ENCODE measurements at regions not wholly inside any gene's neighbourhood (a gene's known extent, or its start where the extent isn't known, plus 50 kb on each side); places are given as distances from the start of the nearest gene placed in this dataset.

GRCh38 chr2:129112181-129112580 is 793.5 kb upstream of the HS6ST1 start:
- no peaks in the 10 kb centered on the region for H3K27me3 Mint-ChIP-seq
- H3K9me3 Mint-ChIP-seq, result no peaks in the 10 kb centered on the region
- no peak overlapping the region for H3K27ac Mint-ChIP-seq
- no peak for DNase-seq
- H3K4me3 Mint-ChIP-seq, result no peak overlapping the region
- no peaks in the 10 kb centered on the region for H3K4me1 Mint-ChIP-seq (ENCODE audit: low read depth)
- no peaks in the 10 kb centered on the region for H3K36me3 Mint-ChIP-seq (ENCODE audit: low read depth)

- no peaks in the 10 kb centered on the region for H3K36me3 Mint-ChIP-seq (ENCODE audit: low read depth)
- no peak overlapping the region for H3K27ac Mint-ChIP-seq
- no peaks in the 10 kb centered on the region for H3K9me3 Mint-ChIP-seq
- H3K27me3 Mint-ChIP-seq, result no peaks in the 10 kb centered on the region
- DNase-seq, result no peak
- H3K4me3 Mint-ChIP-seq, result no peak overlapping the region
- no peaks in the 10 kb centered on the region for H3K4me1 Mint-ChIP-seq (ENCODE audit: low read depth)
These were observed 795.1 kb upstream of the HS6ST1 start for GRCh38 chr2:129113776-129114175.

GRCh38 chr2:129117434-129117833 is 798.8 kb upstream of the HS6ST1 start:
- no peak for DNase-seq
- Mint-ChIP-seq H3K27me3 (no peaks in the 10 kb centered on the region), H3K4me3 (no peak overlapping the region), H3K9me3 (peaks cover 12% of the 10 kb centered on the region), H3K4me1 (ENCODE audit: low read depth) (no peaks in the 10 kb centered on the region), H3K27ac (no peak overlapping the region), H3K36me3 (ENCODE audit: low read depth) (no peaks in the 10 kb centered on the region)

DNA sequence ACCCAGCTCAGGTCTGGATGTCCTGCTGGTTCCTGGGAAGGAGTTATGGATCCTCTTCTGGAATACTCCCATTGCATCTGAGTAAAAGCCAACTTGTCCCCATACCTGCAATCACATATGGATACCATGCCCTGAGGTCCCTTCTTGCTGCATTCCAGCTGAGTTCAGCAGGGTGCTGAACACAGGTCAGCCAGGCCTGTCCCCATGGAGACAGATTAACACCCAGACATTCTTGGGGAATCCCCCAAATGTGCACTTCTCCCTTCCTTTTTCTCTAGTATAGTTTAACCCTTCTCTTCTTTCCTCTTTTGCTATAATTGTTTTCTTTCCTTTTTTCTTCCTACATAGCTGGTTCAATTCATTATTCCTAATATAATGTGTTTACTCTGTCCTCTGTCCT is 799.6 kb upstream of the HS6ST1 start:
- Mint-ChIP-seq H3K36me3 (ENCODE audit: low read depth) (no peaks in the 10 kb centered on the region), H3K4me3 (no peak overlapping the region), H3K27ac (no peak overlapping the region), H3K4me1 (ENCODE audit: low read depth) (no peaks in the 10 kb centered on the region), H3K9me3 (peaks cover 12% of the 10 kb centered on the region), H3K27me3 (no peaks in the 10 kb centered on the region)
- no peak for DNase-seq

- Mint-ChIP-seq H3K36me3 (ENCODE audit: low read depth) (no peaks in the 10 kb centered on the region), H3K4me3 (no peak overlapping the region), H3K27me3 (peaks cover 2% of the 10 kb centered on the region), H3K4me1 (ENCODE audit: low read depth) (no peaks in the 10 kb centered on the region), H3K27ac (no peak overlapping the region), H3K9me3 (peaks cover 2% of the 10 kb centered on the region)
- no peak for DNase-seq
These were observed 810.4 kb upstream of the HS6ST1 start for GRCh38 chr2:129129087-129129486.

DNA sequence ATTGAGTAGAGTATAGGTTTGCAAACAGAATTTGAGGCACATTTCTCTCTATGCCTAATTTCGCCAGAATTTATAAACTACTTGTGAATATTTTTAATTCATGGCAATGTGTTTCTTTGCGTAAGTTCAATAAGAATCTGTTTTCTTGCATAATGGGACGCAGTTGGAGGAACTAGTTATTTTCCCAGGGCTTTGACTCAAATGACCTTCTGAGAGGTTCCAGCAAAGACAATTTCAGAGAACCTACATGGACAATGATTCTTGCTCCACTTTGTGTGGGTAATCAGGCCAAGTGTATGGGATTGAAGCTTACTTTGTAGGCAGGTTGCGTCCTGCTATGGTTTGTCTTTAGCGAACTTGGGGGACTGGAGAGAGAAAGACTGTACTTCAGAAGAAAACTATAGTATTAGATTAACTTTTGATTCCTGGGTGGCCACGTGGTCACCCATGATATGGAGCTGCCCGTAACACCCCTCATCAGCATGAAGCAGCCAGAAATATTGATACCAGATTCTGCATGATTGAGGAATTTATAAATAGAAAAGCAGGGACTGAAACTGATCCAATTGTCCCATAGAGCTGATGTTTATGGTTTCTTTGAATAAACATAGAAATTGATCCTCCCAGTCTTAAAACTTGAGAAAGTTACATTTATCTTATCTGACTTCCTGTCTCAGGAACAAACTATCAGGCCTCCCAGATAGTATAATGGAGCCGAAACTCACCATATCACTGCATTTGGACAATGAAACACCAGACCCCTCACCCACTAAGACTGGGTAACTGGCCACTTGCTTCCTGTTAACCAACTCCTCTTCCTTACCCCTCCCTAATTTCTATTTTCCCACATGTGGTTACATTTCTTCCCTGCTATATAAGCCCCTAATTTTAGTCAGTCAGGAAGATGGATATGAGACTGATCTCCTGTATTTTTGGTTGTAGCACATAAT is 815.3 kb upstream of the HS6ST1 start:
- DNase-seq, result no peak
- no peak overlapping the region for H3K27ac Mint-ChIP-seq
- no peaks in the 10 kb centered on the region for H3K36me3 Mint-ChIP-seq (ENCODE audit: low read depth)
- H3K27me3 Mint-ChIP-seq, result no peaks in the 10 kb centered on the region
- H3K4me1 Mint-ChIP-seq (ENCODE audit: low read depth), result no peaks in the 10 kb centered on the region
- no peaks in the 10 kb centered on the region for H3K9me3 Mint-ChIP-seq
- no peak overlapping the region for H3K4me3 Mint-ChIP-seq

DNA sequence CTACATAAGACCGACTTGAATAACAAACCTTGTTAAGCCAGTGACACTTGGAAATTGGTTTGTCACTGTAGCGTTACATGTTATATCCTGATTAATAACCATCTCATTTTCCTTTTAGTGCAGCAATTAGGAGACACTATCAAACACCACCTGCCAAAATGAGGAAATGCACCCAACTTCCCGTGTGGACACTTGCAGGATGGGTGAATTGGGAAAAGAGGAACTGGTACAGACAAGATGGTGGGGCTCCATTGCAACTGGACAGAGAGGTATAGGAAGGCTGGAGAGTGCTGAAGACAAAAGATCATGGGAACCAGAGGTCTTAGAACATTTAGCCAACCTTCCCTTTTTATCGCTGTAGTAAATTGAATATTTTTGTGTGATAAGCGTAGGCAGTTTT is 816.3 kb upstream of the HS6ST1 start:
- Mint-ChIP-seq H3K27ac (no peak overlapping the region), H3K27me3 (no peaks in the 10 kb centered on the region), H3K9me3 (no peaks in the 10 kb centered on the region)

GRCh38 chr2:129139380-129139779 is 820.7 kb upstream of the HS6ST1 start:
- no peaks in the 10 kb centered on the region for H3K9me3 Mint-ChIP-seq
- no peaks in the 10 kb centered on the region for H3K4me1 Mint-ChIP-seq (ENCODE audit: low read depth)
- no peak overlapping the region for H3K27ac Mint-ChIP-seq
- H3K27me3 Mint-ChIP-seq, result peaks cover 3% of the 10 kb centered on the region
- H3K36me3 Mint-ChIP-seq (ENCODE audit: low read depth), result no peaks in the 10 kb centered on the region
- no peak overlapping the region for H3K4me3 Mint-ChIP-seq
- DNase-seq, result no peak

More for the DNA sequence above, 816.3 kb upstream of the HS6ST1 start:
- H3K36me3 Mint-ChIP-seq (ENCODE audit: low read depth), result no peaks in the 10 kb centered on the region
- no peak overlapping the region for H3K4me3 Mint-ChIP-seq
- DNase-seq, result no peak
- no peaks in the 10 kb centered on the region for H3K4me1 Mint-ChIP-seq (ENCODE audit: low read depth)

GRCh38 chr2:129142465-129142864 is 823.8 kb upstream of the HS6ST1 start:
- no peaks in the 10 kb centered on the region for H3K9me3 Mint-ChIP-seq
- no peak overlapping the region for H3K4me3 Mint-ChIP-seq
- DNase-seq, result no peak
- no peaks in the 10 kb centered on the region for H3K4me1 Mint-ChIP-seq (ENCODE audit: low read depth)
- H3K36me3 Mint-ChIP-seq (ENCODE audit: low read depth), result no peaks in the 10 kb centered on the region
- H3K27me3 Mint-ChIP-seq, result peaks cover 3% of the 10 kb centered on the region
- H3K27ac Mint-ChIP-seq, result no peak overlapping the region

DNA sequence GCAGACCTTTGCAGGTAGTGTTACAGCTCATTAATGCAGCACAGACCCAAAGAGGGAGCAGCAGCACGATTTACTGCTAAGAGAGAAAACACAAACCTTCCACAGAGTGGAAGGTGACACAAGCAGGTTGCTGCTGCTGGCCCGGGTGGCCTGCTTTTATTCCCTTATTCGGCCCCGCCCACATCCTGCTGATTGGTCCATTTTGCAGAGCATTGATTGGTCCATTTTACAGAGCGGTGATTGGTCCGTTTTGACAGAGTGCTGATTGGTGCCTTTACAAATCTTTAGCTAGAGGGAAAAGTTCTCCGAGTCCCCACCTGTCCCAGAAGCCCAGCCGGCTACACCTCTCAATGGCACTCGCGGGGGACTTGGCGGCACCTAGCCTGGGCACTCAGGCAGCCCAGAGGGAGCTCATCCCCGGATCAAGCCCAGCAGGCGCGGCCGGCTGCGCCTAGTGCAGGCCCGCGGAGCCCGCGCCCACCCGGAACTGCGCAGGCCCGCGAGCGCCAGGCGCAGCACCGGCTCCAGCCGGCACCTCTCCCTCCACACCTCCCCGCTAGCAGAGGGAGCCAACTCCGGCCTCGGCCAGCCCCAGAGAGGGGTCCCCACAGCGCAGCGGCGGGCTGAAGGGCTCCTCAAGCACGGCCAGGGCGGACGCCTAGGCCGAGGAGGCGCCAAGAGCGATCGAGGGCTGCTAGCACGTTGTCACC is 825.6 kb upstream of the HS6ST1 start:
- no peak for DNase-seq
- peaks cover 2% of the 10 kb centered on the region for H3K9me3 Mint-ChIP-seq
- H3K36me3 Mint-ChIP-seq (ENCODE audit: low read depth), result no peaks in the 10 kb centered on the region
- H3K4me1 Mint-ChIP-seq (ENCODE audit: low read depth), result no peaks in the 10 kb centered on the region
- no peak overlapping the region for H3K4me3 Mint-ChIP-seq
- peaks cover 3% of the 10 kb centered on the region for H3K27me3 Mint-ChIP-seq
- no peak overlapping the region for H3K27ac Mint-ChIP-seq

DNA sequence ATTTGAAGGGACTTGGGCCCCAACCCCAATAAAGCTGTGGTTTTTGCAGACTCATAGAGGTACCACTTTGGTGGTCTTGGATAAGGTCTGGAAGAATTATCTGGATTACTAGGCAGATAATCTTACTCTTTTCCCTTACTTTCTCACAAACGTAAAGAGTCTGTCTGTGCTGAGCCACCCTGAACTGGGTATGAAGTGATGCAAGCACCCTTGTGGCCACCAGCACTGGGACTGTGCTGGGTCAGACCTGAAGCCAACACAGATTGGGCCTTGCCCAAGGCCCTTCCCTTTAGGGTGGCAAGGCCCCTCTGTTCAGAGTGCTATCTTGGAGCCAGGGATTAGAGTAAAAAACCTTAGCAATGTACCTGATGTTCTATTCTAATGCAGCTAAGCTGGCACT is 827.0 kb upstream of the RAB6C start:
- no peak for DNase-seq
- H3K36me3 Mint-ChIP-seq (ENCODE audit: low read depth), result no peaks in the 10 kb centered on the region
- H3K4me1 Mint-ChIP-seq (ENCODE audit: low read depth), result no peaks in the 10 kb centered on the region
- H3K4me3 Mint-ChIP-seq, result no peak overlapping the region
- H3K9me3 Mint-ChIP-seq, result peaks cover 2% of the 10 kb centered on the region
- H3K27ac Mint-ChIP-seq, result no peak overlapping the region
- no peaks in the 10 kb centered on the region for H3K27me3 Mint-ChIP-seq

DNA sequence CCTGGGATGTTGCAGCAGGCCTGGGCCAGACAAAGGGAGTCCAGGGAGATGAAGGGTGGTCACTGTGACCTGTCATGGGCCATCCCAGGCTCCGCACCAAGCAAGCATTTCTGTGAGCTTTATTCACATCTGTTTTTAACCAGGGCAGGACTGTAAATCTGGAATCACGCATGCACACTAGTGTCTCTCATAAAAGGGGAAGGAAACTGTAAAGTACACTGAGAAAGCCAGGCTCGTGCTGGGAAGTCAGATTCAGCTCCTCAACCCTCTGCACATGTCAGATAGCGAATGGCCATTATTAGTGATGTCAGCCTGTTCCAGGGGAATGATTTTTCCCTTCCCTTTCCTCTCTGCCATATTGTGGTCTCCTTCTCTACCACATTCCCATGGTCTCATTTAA is 818.6 kb upstream of the RAB6C start:
- no peaks in the 10 kb centered on the region for H3K9me3 Mint-ChIP-seq
- no peaks in the 10 kb centered on the region for H3K4me1 Mint-ChIP-seq (ENCODE audit: low read depth)
- H3K36me3 Mint-ChIP-seq (ENCODE audit: low read depth), result no peaks in the 10 kb centered on the region
- DNase-seq, result no peak
- H3K4me3 Mint-ChIP-seq, result no peak overlapping the region
- H3K27me3 Mint-ChIP-seq, result no peaks in the 10 kb centered on the region
- no peak overlapping the region for H3K27ac Mint-ChIP-seq

- Mint-ChIP-seq H3K9me3 (no peaks in the 10 kb centered on the region), H3K36me3 (ENCODE audit: low read depth) (no peaks in the 10 kb centered on the region)
These were observed 815.1 kb upstream of the RAB6C start for GRCh38 chr2:129164220-129164949.

GRCh38 chr2:129165006-129165405 is 814.5 kb upstream of the RAB6C start:
- Mint-ChIP-seq H3K9me3 (no peaks in the 10 kb centered on the region), H3K4me1 (ENCODE audit: low read depth) (no peaks in the 10 kb centered on the region), H3K27me3 (peaks cover 3% of the 10 kb centered on the region), H3K4me3 (no peak overlapping the region), H3K27ac (no peak overlapping the region), H3K36me3 (ENCODE audit: low read depth) (no peaks in the 10 kb centered on the region)
- DNase-seq, result no peak

More at GRCh38 chr2:129164220-129164949, 815.1 kb upstream of the RAB6C start:
- Mint-ChIP-seq H3K4me3 (no peak overlapping the region), H3K27ac (no peak overlapping the region), H3K27me3 (peaks cover 3% of the 10 kb centered on the region), H3K4me1 (ENCODE audit: low read depth) (no peaks in the 10 kb centered on the region)
- DNase-seq, result no peak
